Sigmoid colon (tissue), 6 donors: ENCODE measurements at regions not wholly inside any gene's neighbourhood (a gene's known extent, or its start where the extent isn't known, plus 50 kb on each side); places are given as distances from the start of the nearest gene placed in this dataset.
"Not testable (repeated sequence)": the region's sequence is repeated elsewhere in the genome, so short reads cannot be mapped to it uniquely, and the experiment has no call there.

Experiments used
- DNase-seq: peaks from one replicate; pipeline ENCODE4 v3.0.0-alpha.2; 2019
- H3K27ac ChIP-seq, 4 donors: fragments of 200-600 bp; sonication (generic); one replicate each; pipeline ENCODE4 v1.5.1; 2016 to 2019; ENCODE audit warnings: mild to moderate bottlenecking in 1 of 4
- H3K27me3 ChIP-seq, 3 donors: fragments of 200-600 bp; sonication (generic); one replicate each; pipeline ENCODE4 v1.5.1; 2019; ENCODE audit warnings: mild to moderate bottlenecking in 1 of 3
- H3K36me3 ChIP-seq, 4 donors: fragments of 200-600 bp; sonication (generic); one replicate each; pipeline ENCODE4 v1.5.1; 2016 to 2019
- H3K4me1 ChIP-seq, 4 donors: fragments of 200-600 bp; sonication (generic); one replicate each; pipeline ENCODE4 v1.5.1; 2017 to 2019
- H3K4me3 ChIP-seq, 4 donors: fragments of 200-600 bp; sonication (generic); one replicate each; pipeline ENCODE4 v1.5.1; 2017 to 2019; ENCODE audit warnings: mild to moderate bottlenecking in 2 of 4, moderate library complexity in 1 of 4
- H3K9me3 ChIP-seq, 4 donors: fragments of 200-600 bp in 3 of 4; sonication (generic) in 3 of 4; one replicate each; pipeline versions ENCODE4 v1.5.1 to v1.6.1; 2013 to 2019
- CTCF ChIP-seq, 4 experiments: fragments of 450-650 bp in 3 of 4; fragments of 200-600 bp in 1 of 4; IDR thresholded peaks; one replicate each; pipeline ENCODE4 v1.5.1; 2016 to 2019; ENCODE audit warnings: antibody characterized with exemption in 4 of 4, mild to moderate bottlenecking in 3 of 4, moderate library complexity in 2 of 4
- EP300 ChIP-seq, 4 donors: sonication (generic); formaldehyde crosslinking; IDR thresholded peaks; one replicate each; pipeline ENCODE4 v1.6.1; 2017; ENCODE audit warnings: antibody characterized with exemption in 4 of 4
- POLR2A ChIP-seq, 2 donors: fragments of 450-650 bp; IDR thresholded peaks; one replicate each; pipeline ENCODE4 v1.6.1; 2016; ENCODE audit warnings: antibody characterized with exemption in 2 of 2, mild to moderate bottlenecking in 2 of 2, moderate library complexity in 2 of 2
- POLR2AphosphoS5 ChIP-seq, 4 donors: sonication (generic); formaldehyde crosslinking; IDR thresholded peaks; one replicate each; pipeline ENCODE4 v1.6.1; 2017; ENCODE audit warnings: antibody characterized with exemption in 4 of 4
- WGBS, 2 donors: extraction: QIAGEN DNeasy Blood & Tissue Kit; methylation state at CpG; one replicate each; pipeline ENCODE4 v1.1.7; 2013; 5-methylcytosine and 5-hydroxymethylcytosine counted together
- intact Hi-C: fragments of 100-400 bp; cut with DNase I; formaldehyde crosslinking; loops from one replicate; pipeline ENCODE4 v1.15.1; 2023
- donor health status: healthy with polysubstance abuse.
- donor health status: healthy.

DNA sequence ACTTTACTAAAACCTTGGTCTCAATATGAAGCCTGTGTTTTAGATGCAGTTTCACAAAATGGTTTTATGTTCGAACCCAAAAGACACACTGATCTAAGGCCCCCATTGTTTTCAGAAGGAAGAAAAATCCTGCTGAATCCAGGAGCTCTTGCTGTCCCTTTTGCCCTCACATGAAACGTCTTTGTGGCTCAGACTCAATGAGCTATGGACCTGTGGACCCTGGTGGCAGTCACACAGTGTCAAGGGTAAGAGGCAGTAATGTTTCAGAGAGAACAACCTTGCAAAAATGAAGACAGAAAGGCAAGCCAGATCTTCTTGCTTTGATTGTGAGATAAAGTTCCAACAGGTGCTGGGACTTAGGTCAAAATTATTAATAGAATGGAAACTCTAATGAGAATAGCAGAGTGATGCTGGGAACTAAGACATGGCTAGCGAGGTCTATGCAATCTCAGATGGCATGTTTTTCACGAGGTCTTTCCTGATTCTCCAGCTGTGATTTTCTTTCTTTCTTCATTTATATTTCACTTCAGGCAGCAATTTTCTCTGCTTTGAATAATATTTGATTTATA, 164.9 kb upstream of the SLC38A2 start:
- Histone ChIP-seq H3K27ac (no peak overlapping the region), H3K36me3 (no peaks in the 10 kb centered on the region), H3K9me3 (no peaks in the 10 kb centered on the region), H3K27me3 (no peaks in the 10 kb centered on the region), H3K4me3 (no peak overlapping the region), H3K4me1 (peaks cover 0 to 9% (median 8%) of the 10 kb centered on the region in 4 donors)
- TF ChIP-seq EP300 (IDR thresholded peaks at IDR 0.05): no peak
- TF ChIP-seq POLR2A (IDR thresholded peaks at IDR 0.05): no peak
- no peak for TF ChIP-seq CTCF (IDR thresholded peaks at IDR 0.05)
- no peak for TF ChIP-seq POLR2AphosphoS5 (IDR thresholded peaks at IDR 0.05)
- intact Hi-C loops: no loop called here
- WGBS, 2 donors: 84 to 94% methylated on average over 4 of the region's 4 CpGs
- no peak for DNase-seq

DNA sequence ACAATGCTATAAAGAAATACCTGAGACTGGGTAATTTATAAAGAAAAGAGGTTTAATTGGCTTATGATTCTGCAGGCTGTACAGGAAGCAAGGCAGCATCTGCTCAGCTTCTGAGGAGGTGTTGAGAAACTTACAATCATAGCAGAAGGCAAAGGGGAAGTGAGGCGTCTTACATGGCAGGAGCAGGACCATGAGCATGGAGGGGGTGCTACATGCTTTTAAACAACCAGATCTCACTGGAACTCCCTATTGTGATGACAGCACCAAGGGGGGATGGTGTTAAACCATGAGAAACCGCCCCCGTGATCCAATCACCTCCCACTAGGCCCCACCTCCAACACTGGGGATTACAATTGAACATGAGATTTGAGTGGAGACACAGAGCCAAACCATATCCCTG, 163.7 kb upstream of the SLC38A2 start:
- H3K9me3 ChIP-seq, H3K4me1 ChIP-seq, intact Hi-C loops, H3K27me3 ChIP-seq, H3K27ac ChIP-seq, DNase-seq, H3K4me3 ChIP-seq, H3K36me3 ChIP-seq: not testable (repeated sequence)
- WGBS, 2 donors: 87 to 96% methylated on average over 3 of the region's 3 CpGs

DNA sequence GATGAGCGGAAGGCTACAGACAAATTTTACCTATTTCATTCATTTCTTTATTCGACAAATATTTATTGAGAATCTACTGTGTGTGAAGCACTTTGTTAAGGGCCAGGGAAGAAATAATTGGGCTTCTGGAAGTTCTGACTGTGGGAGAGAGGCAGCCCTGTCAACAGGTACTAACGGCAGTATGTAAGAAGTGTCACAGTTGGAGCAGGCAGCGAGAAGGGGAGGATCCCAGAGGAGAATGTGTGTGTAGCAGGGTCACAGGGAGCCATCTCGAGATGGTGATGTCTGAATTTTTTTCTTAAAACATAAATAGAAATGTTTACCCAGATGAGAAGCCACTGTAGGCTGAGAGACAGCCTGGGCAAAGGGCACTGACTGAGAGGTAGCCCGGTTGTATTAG, 163.3 kb upstream of the SLC38A2 start:
- Histone ChIP-seq H3K9me3 (no peaks in the 10 kb centered on the region), H3K27me3 (no peaks in the 10 kb centered on the region), H3K4me1 (peaks cover 0 to 9% (median 8%) of the 10 kb centered on the region in 4 donors), H3K4me3 (no peak overlapping the region), H3K27ac (no peak overlapping the region), H3K36me3 (no peaks in the 10 kb centered on the region)
- DNase-seq: no peak
- intact Hi-C loops: no loop called here
- WGBS, 2 donors: 77 to 85% methylated on average over 6 of the region's 6 CpGs
- TF ChIP-seq POLR2A (IDR thresholded peaks at IDR 0.05) (no peak), POLR2AphosphoS5 (IDR thresholded peaks at IDR 0.05) (no peak), CTCF (IDR thresholded peaks at IDR 0.05) (no peak), EP300 (IDR thresholded peaks at IDR 0.05) (no peak)

DNA sequence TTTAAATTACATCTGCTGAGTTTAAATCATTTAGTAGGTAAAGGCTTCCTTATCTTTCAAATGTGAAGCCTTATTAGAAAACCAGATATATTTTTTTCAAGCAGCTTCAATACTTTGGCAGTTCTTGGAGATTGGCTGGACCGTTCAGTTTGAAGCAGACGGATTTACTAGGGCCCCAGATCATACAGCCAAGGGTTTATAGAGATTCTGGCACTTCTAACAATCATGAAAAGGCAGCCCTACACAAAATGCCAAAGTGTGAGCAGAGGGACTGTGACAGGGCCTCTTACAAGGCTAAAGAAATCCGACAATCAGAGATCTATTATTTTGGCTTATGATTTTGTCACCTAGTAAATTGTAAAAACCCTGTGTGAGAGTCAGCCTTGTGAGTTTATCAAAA, 162.8 kb upstream of the SLC38A2 start:
- no peak for DNase-seq
- no peak for TF ChIP-seq CTCF (IDR thresholded peaks at IDR 0.05)
- no peak for TF ChIP-seq POLR2A (IDR thresholded peaks at IDR 0.05)
- intact Hi-C loops: no loop called here

GRCh38 chr12:46534327-46534840, 161.8 kb upstream of the SLC38A2 start:
- DNase-seq: no peak
- Histone ChIP-seq H3K9me3 (no peaks in the 10 kb centered on the region), H3K27ac (no peak overlapping the region), H3K4me1 (peaks cover 0 to 9% (median 8%) of the 10 kb centered on the region in 4 donors), H3K36me3 (no peaks in the 10 kb centered on the region), H3K27me3 (no peaks in the 10 kb centered on the region), H3K4me3 (no peak overlapping the region)
- no peak for TF ChIP-seq EP300 (IDR thresholded peaks at IDR 0.05)
- no peak for TF ChIP-seq CTCF (IDR thresholded peaks at IDR 0.05)
- no peak for TF ChIP-seq POLR2AphosphoS5 (IDR thresholded peaks at IDR 0.05)
- no peak for TF ChIP-seq POLR2A (IDR thresholded peaks at IDR 0.05)
- intact Hi-C loops: no loop called here
- 77 to 91% methylated on average over 1 of the region's 1 CpG for WGBS, 2 donors

More for the DNA sequence above, 162.8 kb upstream of the SLC38A2 start:
- Histone ChIP-seq H3K36me3 (no peaks in the 10 kb centered on the region), H3K27ac (no peak overlapping the region), H3K27me3 (no peaks in the 10 kb centered on the region), H3K9me3 (no peaks in the 10 kb centered on the region), H3K4me1 (peaks cover 0 to 9% (median 8%) of the 10 kb centered on the region in 4 donors), H3K4me3 (no peak overlapping the region)
- 90 to 94% methylated on average over 3 of the region's 3 CpGs for WGBS, 2 donors
